Mesothelial cell of epicardium (in vitro differentiated cells): ENCODE measurements at regions not wholly inside any gene's neighbourhood (a gene's known extent, or its start where the extent isn't known, plus 50 kb on each side); places are given as distances from the start of the nearest gene placed in this dataset.

Source experiments
- DNase-seq, 2 experiments: peaks; one replicate each; pipeline ENCODE4 v3.0.0; 2021; ENCODE audit warnings: low spot score in 2 of 2; ENCODE audit not compliant: unreplicated experiment in 2 of 2
- H3K27ac Mint-ChIP-seq: 2 replicates; pipeline ENCODE4 v1.8.0; 2021; ENCODE audit warnings: mixed read lengths
- H3K27me3 Mint-ChIP-seq: 2 replicates; pipeline ENCODE4 v1.8.0; 2021; ENCODE audit warnings: low read depth, mixed read lengths
- H3K36me3 Mint-ChIP-seq: 2 replicates; pipeline ENCODE4 v1.8.0; 2021; ENCODE audit warnings: mixed read lengths
- H3K4me1 Mint-ChIP-seq: 2 replicates; pipeline ENCODE4 v1.8.0; 2021; ENCODE audit warnings: mixed read lengths
- H3K4me3 Mint-ChIP-seq: 2 replicates; pipeline ENCODE4 v1.8.0; 2021; ENCODE audit warnings: mild to moderate bottlenecking, moderate library complexity, mixed read lengths
- H3K9me3 Mint-ChIP-seq: 2 replicates; pipeline ENCODE4 v1.8.0; 2021; ENCODE audit warnings: mixed read lengths
- CTCF ChIP-seq: fragments of 200-600 bp; sonication (generic); IDR thresholded peaks from one replicate; pipeline ENCODE4 v1.5.0; 2021; ENCODE audit warnings: antibody characterized with exemption; ENCODE audit not compliant: unreplicated experiment

GRCh38 chr21:36539434-36540150 lies 59.7 kb upstream of the CLDN14 start:
- H3K27me3 Mint-ChIP-seq, result peaks cover 14% of the 10 kb centered on the region
- peaks cover 9% of the 10 kb centered on the region for H3K4me1 Mint-ChIP-seq
- no peak overlapping the region for H3K4me3 Mint-ChIP-seq
- TF ChIP-seq CTCF, result no peak
- DNase-seq, result no peak
- no peaks in the 10 kb centered on the region for H3K36me3 Mint-ChIP-seq
- H3K9me3 Mint-ChIP-seq, result no peaks in the 10 kb centered on the region
- H3K27ac Mint-ChIP-seq, result no peak overlapping the region

GRCh38 chr21:36540700-36541099 lies 60.8 kb upstream of the CLDN14 start:
- no peak for DNase-seq
- TF ChIP-seq CTCF, result no peak
- Mint-ChIP-seq H3K27ac (no peak overlapping the region), H3K9me3 (no peaks in the 10 kb centered on the region), H3K4me1 (peaks cover 13% of the 10 kb centered on the region), H3K36me3 (no peaks in the 10 kb centered on the region), H3K27me3 (peaks cover 18% of the 10 kb centered on the region), H3K4me3 (no peak overlapping the region)

- no peak for DNase-seq
- peaks cover 21% of the 10 kb centered on the region for H3K27me3 Mint-ChIP-seq
- no peak for TF ChIP-seq CTCF
- H3K27ac Mint-ChIP-seq, result no peak overlapping the region
- H3K36me3 Mint-ChIP-seq, result no peaks in the 10 kb centered on the region
- no peak overlapping the region for H3K4me3 Mint-ChIP-seq
- H3K4me1 Mint-ChIP-seq, result peaks cover 13% of the 10 kb centered on the region
- no peaks in the 10 kb centered on the region for H3K9me3 Mint-ChIP-seq
These were observed 61.8 kb upstream of the CLDN14 start for GRCh38 chr21:36541721-36542139.

GRCh38 chr21:36542312-36543101 lies 62.6 kb upstream of the CLDN14 start:
- Mint-ChIP-seq H3K4me1 (peaks cover 13% of the 10 kb centered on the region), H3K9me3 (no peaks in the 10 kb centered on the region), H3K27me3 (peaks cover 29% of the 10 kb centered on the region), H3K4me3 (no peak overlapping the region), H3K27ac (no peak overlapping the region), H3K36me3 (no peaks in the 10 kb centered on the region)
- no peak for TF ChIP-seq CTCF
- DNase-seq, result no peak

GRCh38 chr21:36543924-36544323 lies 64.0 kb upstream of the CLDN14 start:
- no peak for DNase-seq
- no peak for TF ChIP-seq CTCF
- H3K27ac Mint-ChIP-seq, result no peak overlapping the region
- H3K36me3 Mint-ChIP-seq, result no peaks in the 10 kb centered on the region
- H3K27me3 Mint-ChIP-seq, result peaks cover 43% of the 10 kb centered on the region
- no peak overlapping the region for H3K4me3 Mint-ChIP-seq
- peaks cover 13% of the 10 kb centered on the region for H3K4me1 Mint-ChIP-seq
- H3K9me3 Mint-ChIP-seq, result no peaks in the 10 kb centered on the region
